DOHH2 (cell line): ENCODE measurements at regions not wholly inside any gene's neighbourhood (a gene's known extent, or its start where the extent isn't known, plus 50 kb on each side); places are given as distances from the start of the nearest gene placed in this dataset.

ENCODE experiments used
- CTCF ChIP-seq: fragments of 200-600 bp; sonication (generic); IDR thresholded peaks from one replicate; pipeline ENCODE4 v1.5.1; 2014; ENCODE audit warnings: antibody characterized with exemption, mild to moderate bottlenecking, low read depth, low read length; ENCODE audit not compliant: poor library complexity, severe bottlenecking
- EZH2phosphoT487 ChIP-seq: fragments of 200-600 bp; sonication (generic); IDR thresholded peaks from 2 replicates; pipeline ENCODE4 v1.6.1; 2017; ENCODE audit warnings: borderline replicate concordance, mild to moderate bottlenecking, antibody characterized with exemption, low read length, moderate library complexity, mixed read lengths

- TF ChIP-seq CTCF (no peak), EZH2phosphoT487 (no peak)
Observed at GRCh38 chr6:137560184-137560563, 66.0 kb upstream of the OLIG3 start.
